NCI-H1436 (cell line): ENCODE measurements at regions not wholly inside any gene's neighbourhood (a gene's known extent, or its start where the extent isn't known, plus 50 kb on each side); places are given as distances from the start of the nearest gene placed in this dataset.

Experiments used
- DNase-seq: peaks from one replicate; lab custom pipeline; 2025; lab: John Stamatoyannopoulos, UW

- DNase-seq = no peak
Observed at GRCh38 chr2:120589771-120590608, 145.7 kb upstream of the GLI2 start.

- no peak for DNase-seq
Observed at GRCh38 chr2:120590841-120591240, 144.8 kb upstream of the GLI2 start.

- no peak for DNase-seq
Observed at GRCh38 chr2:120591572-120591971, 144.1 kb upstream of the GLI2 start.

- DNase-seq = no peak
Observed at GRCh38 chr2:120592084-120592483, 143.6 kb upstream of the GLI2 start.

GRCh38 chr2:120593921-120594686, 141.6 kb upstream of the GLI2 start:
- DNase-seq = no peak

GRCh38 chr2:120594856-120595685, 140.6 kb upstream of the GLI2 start:
- DNase-seq = no peak

GRCh38 chr2:120595739-120596138, 139.9 kb upstream of the GLI2 start:
- no peak for DNase-seq

- no peak for DNase-seq
Observed at GRCh38 chr2:120596191-120596811, 139.4 kb upstream of the GLI2 start.

- DNase-seq = no peak
Observed at GRCh38 chr2:120596990-120597594, 138.6 kb upstream of the GLI2 start.

GRCh38 chr2:120597595-120598193, 138.0 kb upstream of the GLI2 start:
- no peak for DNase-seq

- no peak for DNase-seq
Observed at GRCh38 chr2:120598416-120598815, 137.3 kb upstream of the GLI2 start.

- DNase-seq = no peak
Observed at GRCh38 chr2:120599072-120599471, 136.6 kb upstream of the GLI2 start.

- DNase-seq = no peak
Observed at GRCh38 chr2:120599656-120600055, 136.0 kb upstream of the GLI2 start.

GRCh38 chr2:120600335-120600734, 135.3 kb upstream of the GLI2 start:
- DNase-seq = no peak

- DNase-seq = no peak
Observed at GRCh38 chr2:120600786-120601185, 134.9 kb upstream of the GLI2 start.

- DNase-seq = no peak
Observed at GRCh38 chr2:120601566-120601965, 134.1 kb upstream of the GLI2 start.

- no peak for DNase-seq
Observed at GRCh38 chr2:120602251-120602650, 133.4 kb upstream of the GLI2 start.

GRCh38 chr2:120604767-120605166, 130.9 kb upstream of the GLI2 start:
- DNase-seq = no peak

GRCh38 chr2:120605231-120605935, 130.3 kb upstream of the GLI2 start:
- DNase-seq = no peak

- no peak for DNase-seq
Observed at GRCh38 chr2:120606280-120606679, 129.4 kb upstream of the GLI2 start.
